LNCaP clone FGC (cell line): ENCODE measurements at regions not wholly inside any gene's neighbourhood (a gene's known extent, or its start where the extent isn't known, plus 50 kb on each side); places are given as distances from the start of the nearest gene placed in this dataset.

Source experiments
- DNase-seq: peaks from one replicate; pipeline ENCODE4 v3.0.0-alpha.2; 2011; ENCODE audit warnings: low read depth
- H3K4me3 ChIP-seq: 2 replicates; pipeline ENCODE4 v1.5.1; 2011; ENCODE audit warnings: mild to moderate bottlenecking, low read depth, low read length, control low read depth
- CTCF ChIP-seq: IDR thresholded peaks from 2 replicates; pipeline ENCODE4 v1.5.1; 2012; ENCODE audit warnings: mild to moderate bottlenecking; ENCODE audit not compliant: control insufficient read depth, insufficient read depth; ENCODE audit errors: extremely low read depth

- TF ChIP-seq CTCF: no peak
- no peak for DNase-seq
- H3K4me3 ChIP-seq: no peak overlapping the region
Measured at GRCh38 chr5:96501991-96502646, 69.1 kb upstream of the PCSK1 start.

GRCh38 chr5:96503501-96504236 lies 70.6 kb upstream of the PCSK1 start:
- TF ChIP-seq CTCF: no peak
- DNase-seq: no peak
- no peak overlapping the region for H3K4me3 ChIP-seq

- TF ChIP-seq CTCF: no peak
- H3K4me3 ChIP-seq: no peak overlapping the region
- DNase-seq: no peak
Measured at GRCh38 chr5:96506376-96506775, 73.3 kb upstream of the PCSK1 start.

GRCh38 chr5:96506866-96507527 lies 73.9 kb upstream of the PCSK1 start:
- TF ChIP-seq CTCF: no peak
- no peak overlapping the region for H3K4me3 ChIP-seq
- DNase-seq: no peak

GRCh38 chr5:96509316-96509715 lies 76.3 kb upstream of the PCSK1 start:
- no peak overlapping the region for H3K4me3 ChIP-seq
- TF ChIP-seq CTCF: no peak
- no peak for DNase-seq

GRCh38 chr5:96509721-96510350 lies 76.8 kb upstream of the PCSK1 start:
- no peak for DNase-seq

More at GRCh38 chr5:96509721-96510350, 76.8 kb upstream of the PCSK1 start:
- no peak overlapping the region for H3K4me3 ChIP-seq
- no peak for TF ChIP-seq CTCF
